Activated CD4-positive, CD25-positive, alpha-beta regulatory T cell treated with anti-CD3 and anti-CD28 coated beads, Interleukin-2, amount 50 U/mL, for 16 hours (primary cell): ENCODE measurements at regions not wholly inside any gene's neighbourhood (a gene's known extent, or its start where the extent isn't known, plus 50 kb on each side); places are given as distances from the start of the nearest gene placed in this dataset.

ENCODE experiments used
- DNase-seq: peaks from one replicate; pipeline ENCODE4 v3.0.0-alpha.2; 2020; ENCODE audit warnings: low read depth, low spot score

DNA sequence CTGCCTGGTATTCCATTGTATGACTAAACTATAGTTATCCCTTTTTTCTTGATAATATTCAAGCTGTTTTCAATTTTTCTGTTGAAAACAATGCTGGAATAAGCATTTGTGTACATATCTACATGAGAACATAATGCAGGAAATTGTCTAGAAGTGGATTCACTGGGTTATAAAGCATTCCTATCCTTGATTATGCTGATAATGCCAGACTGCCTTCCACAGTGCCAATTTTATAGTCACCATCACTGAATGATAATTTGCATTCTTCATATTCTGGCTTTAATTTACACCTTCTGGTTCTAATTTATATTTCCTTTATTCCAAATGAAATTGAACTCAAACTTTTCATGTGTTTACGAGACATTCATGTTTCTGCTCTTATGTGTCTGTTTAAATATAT, 651.0 kb upstream of the PLXNA2 start:
- DNase-seq, result no peak

DNA sequence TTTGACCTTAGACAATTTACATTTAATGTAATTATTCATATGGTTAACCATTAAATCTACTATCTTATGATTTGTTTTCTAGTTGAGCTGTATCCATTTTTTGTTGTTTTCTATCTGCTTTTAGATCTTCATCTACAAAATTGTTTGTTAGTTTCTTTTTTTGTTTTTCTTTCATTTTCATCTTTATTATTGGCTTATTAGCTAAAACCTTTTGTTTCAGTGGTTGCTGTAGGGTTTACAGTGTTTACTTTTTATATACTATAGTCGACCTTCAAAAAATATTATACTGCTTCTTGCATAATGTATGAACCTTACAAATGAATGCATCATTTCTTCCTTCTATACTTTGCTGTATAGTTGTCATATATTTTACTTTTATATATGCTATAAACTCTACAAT, 651.6 kb upstream of the PLXNA2 start:
- DNase-seq, result no peak

DNA sequence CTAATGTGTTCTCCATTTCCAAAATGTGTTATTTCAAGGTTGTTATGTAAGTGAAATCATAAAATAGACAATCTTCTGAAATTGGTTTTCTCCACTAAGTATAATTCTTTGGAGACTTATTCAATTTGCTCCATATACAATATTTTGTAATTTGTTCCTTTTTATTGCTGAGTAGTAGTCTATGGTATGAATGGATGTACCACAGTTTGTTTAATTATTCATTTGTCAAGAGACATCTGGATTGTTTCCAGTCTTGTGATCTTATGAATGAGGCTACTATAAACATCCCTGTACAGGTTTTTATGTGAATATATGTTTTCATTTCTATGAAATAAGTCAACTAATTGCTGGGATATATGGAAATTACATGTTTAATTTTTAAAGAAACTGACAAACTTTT, 652.6 kb upstream of the PLXNA2 start:
- DNase-seq, result no peak

DNA sequence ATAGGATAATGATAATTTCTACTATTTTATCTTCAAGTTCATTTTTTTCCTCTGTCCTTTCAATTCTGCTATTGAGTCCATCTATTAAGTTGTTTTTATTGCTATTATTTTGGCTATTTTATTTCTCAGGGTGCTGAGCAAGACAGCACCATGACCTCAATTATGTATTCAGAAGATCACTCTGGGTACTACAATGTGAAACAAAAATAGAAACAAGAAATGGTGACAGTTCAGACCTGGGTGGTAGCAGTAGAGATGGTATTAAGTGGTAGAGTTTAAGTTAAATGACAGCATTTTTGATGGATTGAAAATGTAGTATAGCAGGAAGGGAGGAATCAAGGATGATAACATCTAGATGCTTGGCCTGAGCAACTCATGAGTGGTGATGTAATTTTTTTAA, 655.3 kb upstream of the PLXNA2 start:
- no peak for DNase-seq

DNA sequence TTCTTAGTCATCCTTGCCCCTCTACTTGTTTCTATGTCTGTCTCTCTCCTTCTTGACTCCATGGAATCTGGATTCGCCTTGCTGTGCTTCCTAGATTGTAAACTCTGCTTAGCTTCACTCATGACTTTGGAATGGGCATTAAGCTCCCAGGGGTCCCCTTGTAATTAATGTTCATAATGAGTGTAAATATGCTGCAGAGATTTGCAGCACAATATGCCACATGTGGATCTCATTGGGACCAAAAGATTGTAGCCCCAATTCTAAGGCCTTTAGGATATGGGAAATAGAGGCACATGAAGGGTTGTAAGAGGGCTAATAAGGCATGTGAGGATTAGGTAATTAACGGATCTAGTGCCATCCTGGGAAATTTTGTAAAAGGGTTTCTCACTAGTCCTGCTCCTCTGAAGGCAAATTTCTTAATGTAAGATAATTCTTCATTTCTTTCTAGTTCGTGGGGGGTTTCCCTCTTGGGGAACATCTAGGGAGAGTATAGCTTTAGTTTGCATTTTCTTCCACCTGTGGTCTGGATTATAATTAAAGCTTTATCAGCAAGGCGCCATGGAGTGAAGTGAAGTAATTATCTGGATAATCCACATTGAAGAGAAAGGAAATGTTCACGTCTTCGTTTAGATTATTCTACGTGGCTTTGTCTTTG, 659.2 kb upstream of the PLXNA2 start:
- no peak for DNase-seq

DNA sequence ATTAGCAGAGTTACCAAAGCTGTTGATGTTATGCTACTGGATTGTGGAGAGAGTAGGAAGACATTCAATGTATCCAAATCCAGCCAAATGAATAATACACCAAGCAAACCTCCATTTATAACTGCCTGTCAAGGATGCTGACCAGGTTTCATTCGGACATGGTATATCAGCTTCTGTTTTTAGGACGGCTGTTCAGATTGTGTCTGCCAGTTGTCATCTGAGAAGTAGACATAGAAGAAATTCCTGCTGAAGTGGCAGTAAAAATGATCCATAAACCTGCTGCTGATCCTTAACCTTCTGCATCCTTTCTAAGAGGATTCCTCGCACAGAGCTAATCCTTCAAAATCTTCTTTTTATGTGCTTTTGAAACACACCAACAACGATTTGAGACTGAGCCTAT, 663.6 kb upstream of the PLXNA2 start:
- DNase-seq, result no peak

DNA sequence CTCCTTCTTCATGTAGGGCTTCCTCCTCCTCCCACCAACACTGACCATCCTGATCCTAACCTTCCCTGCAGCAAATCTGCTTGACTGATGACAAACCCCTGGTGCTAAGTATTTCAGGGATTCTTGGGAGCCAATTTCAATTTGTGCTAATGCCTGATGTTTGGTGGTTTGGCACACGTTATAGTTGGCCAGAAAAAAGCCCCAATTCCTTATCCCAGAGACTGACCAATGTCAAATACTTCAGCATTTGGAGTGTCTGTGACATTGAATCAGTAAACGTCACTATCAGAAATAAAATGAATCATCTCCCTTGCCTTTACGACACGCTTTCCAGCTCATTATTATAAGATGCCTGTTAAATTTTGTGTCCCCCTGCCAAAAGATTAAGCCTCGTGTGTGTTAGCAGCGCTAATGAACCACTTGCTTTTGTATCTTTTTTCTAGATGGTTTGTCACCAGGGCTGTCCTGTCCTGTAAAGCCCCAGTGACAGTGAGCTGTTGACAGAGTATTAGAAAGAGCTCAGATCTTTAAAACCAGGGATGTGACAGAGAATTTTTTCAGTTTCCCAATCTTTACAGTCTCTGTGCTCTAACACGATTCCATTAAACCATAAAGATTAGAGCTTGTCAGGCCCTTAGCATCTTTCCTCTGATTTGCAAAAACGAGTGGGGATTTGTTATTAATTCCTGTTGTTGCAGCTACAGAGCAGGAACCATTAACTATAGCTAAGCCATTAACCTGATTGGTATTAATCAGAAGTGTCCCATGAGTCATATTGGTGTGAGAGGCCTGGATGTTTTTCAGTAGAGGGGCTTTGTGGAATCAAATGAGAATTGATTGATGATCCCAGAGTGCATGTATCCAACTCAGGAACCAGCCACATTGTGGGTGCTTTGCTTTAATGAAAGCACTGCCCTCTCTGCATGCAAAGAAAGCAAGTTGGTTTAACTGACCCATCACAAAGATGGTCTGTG, 665.1 kb upstream of the PLXNA2 start:
- DNase-seq, result no peak

DNA sequence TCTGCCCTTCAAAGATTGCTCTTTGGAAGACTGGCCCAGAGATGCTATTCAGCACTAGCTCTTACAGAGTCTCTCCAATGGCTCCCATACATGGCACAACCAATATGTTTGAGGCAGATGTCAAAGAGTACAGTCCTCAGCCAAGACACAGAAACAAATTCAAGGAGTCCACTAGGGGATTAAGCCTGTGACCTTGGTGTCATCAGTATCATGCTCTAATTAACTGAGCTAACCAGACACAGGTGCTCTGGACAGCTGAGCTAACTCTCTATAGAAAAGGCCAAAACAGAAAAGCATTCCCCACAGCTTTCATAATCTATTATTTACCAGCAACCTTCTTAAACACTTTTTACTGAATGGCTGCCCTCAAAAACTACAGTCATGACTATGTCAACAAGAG, 666.0 kb upstream of the PLXNA2 start:
- no peak for DNase-seq

DNA sequence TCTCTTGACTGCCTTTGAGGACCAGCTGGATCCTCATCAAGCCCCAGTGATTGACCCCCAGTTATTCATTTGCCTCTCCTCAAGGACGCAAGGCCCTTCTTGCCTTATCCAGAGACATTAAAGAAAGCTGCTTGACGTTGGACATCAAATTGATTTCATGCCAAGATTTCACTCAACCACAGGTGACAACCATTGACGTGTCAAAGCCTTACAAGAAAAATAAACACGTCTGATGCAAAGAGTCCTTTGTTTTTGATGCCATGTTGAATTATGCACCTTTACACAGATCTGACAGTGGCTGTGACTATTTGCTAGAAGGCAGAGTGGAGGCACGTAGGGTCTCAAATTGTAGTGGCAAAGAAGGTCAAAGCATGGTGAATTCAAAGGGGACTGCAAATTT, 666.2 kb upstream of the CAMK1G start:
- no peak for DNase-seq

DNA sequence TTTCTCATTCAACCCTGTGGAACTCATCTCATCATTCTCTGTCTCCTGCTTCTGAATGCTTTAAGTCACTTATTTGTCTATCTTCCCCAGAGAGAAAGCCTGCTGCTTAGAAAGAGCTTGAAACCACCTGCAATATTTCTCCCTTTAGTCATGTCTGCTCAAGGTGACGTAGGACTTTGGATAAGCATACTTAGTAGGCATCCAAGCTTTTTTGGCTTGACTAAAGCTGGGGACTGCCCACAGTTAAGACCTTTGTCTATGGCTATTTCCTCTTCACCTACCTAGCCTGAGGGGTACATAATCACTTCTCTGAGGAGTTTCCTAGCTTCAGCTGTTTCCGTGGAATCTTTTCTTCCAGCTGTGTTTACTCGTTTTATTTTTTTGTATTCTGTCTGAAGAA, 665.8 kb upstream of the CAMK1G start:
- no peak for DNase-seq

DNA sequence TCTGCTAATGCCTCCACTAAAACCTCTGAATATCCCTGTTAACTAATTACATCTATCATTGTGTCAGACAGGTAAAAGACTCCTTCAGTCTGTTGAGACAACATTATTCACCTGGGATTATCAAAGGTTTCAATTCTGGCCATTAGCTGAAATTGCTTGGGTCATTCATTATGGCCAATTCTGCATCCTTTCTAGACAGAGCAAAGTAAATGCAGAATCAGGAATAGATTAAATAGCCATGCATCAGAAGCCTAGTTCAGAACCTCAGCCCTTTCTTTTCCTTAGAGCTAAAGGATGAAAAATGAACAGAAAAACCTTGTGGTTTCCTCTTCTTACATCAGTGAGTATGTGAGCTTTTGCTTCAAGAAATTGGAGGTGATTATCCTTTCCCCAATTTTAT, 665.4 kb upstream of the CAMK1G start:
- no peak for DNase-seq

DNA sequence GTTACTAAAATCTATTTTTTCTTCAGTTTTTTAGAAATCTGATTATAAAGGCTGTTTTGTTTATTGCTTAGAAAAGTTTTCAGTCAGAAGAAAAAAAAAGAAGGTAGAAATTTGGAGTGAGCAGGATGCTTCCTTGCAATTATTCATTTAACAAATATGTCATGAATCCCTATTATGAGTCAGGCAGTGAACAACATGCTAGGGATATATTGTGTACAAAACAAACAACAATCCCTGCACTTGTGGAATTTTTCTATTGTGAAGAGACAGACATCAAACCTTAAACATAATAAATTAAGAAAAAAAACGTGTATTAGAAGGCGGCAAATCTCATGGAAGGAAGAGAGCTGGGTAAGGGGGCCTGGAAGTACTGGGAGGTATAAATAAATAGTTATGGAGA, 664.1 kb upstream of the CAMK1G start:
- no peak for DNase-seq

DNA sequence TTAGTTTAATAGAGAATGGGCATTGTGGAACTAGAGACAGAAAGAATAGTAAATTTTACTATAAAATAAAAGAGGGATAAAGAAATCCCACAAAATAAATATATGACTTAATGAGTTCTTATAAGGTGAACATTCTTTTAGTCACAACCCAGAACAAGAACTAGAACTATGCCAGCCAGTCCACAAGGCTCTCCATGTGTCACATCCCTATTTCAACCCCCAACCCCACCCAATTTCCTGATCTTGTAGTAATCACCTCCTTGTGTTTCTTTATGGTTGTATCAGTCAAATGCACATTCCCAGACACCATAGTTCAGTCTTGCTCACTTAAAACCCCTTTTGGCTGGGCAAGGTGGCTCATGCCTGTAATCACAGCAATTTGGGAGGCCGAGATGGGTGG, 662.3 kb upstream of the CAMK1G start:
- DNase-seq, result no peak

DNA sequence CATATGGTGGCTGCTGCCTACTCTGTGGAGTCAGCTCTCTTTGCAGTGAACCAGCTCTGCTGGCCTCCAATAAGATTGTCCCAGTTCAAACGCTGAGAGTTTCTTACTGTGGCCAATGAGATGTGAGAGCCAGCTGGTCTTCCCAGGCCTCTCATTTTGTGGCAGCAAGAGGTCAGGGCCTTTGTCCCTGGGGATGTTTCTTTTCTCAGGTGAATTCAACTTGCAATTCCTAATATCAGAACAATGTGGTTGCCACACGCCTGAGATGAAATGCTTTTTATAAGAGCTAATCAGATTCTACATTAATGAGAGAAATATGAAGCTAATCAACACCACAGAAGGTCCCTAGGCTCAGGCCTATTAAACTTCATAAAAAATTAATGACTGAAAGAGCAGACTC, 660.1 kb upstream of the CAMK1G start:
- DNase-seq, result no peak

DNA sequence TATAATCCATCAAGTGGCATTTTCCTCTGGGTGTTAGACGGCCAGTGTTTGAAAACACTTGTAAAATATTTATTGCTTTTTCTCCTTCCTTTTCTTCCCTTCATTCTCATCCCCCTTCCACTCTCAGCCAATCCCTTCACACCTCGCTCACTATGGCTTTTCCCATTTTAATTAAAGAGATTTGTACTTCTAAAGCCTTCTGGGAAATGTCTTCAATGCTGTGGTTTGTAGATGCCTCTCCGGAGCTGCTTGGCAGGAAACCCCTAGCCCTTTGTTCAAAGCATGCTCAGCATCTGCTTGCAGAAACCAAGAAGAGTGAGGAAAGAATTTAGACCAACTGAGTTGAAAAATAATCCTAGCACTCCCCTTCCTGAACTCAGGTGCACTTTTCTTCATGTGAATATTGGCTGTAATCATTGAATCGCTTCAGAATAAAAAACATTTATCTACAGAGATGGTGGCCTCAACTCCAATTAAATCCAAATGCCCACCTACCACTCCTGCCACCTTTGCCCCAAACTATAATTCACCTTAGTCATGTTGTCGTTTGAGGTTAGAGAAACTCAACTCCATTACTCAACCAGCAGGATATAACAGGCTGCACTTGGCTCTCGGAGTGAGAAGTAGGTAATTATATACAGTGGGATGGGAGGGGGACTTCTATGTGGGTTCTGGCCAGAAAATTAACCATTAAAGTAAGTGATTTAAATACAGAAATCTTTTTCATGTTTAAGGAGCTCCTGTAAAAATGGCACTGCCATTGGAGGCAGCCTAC, 659.4 kb upstream of the CAMK1G start:
- no peak for DNase-seq

DNA sequence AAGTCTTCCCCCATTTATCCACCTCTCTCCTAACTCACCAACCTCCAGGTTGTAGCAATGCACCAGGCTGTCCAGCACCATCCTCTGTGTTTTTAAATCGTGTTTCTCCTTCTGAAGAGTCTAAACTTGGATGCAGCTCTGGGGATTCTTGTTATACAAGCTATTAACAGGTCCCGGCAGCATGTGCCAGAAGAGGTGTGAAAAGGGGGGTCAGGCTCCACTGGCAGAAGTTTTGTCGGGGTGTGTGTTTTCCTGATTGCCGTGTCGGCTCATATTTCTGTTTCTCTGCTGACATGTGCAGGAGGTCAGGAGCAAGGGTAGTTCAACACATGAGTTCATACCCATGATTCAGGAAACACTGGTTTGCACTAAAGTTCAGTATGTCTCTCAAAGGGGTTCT, 658.6 kb upstream of the CAMK1G start:
- no peak for DNase-seq

DNA sequence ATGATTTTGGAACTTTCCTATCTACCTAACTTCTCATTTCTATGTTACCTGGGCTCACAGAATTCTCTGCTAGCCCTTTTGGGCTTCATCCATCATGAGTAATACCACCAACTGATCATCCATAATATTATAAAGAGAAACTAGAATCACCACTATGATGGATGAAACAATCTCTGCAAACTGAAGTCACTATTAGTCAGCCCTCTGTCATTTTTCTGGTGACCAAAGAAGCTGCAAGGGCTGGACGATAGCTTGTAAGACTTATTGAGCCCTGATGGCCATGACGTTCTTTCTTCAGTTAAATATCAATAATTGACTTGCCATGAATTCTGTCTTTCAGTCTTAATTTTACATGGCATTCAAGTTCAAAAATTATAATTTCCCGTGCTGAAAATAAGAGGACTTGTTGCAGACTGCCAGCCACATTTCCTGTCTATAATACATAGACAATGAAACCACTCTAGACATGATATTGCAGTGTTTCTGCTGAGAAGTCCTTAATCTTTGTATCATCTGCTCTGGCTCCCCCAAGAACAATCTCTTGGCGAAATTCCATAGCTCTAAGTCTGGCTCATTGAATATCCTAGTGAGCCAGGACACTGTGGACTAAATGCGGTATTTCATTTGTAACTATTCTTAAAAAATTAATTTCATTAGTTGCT, 655.0 kb upstream of the CAMK1G start:
- DNase-seq, result no peak

DNA sequence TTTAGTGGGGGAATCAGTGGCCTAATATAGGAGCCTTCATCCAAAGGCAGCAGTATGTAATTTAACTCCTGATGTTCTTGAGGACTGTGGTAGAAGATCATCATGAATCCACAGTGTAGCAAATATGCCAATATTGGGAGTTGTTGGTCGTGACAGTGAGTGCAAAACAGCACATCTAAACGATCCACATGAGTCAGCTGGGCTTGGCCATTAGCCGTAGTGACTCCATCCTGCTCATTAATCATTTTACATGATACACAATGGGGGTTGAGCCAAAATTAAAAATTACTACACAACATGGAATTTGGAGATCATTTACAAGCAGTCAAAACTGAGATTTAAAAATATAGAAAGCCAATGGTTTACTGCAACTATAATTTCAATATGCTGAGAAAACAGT, 653.9 kb upstream of the CAMK1G start:
- no peak for DNase-seq

DNA sequence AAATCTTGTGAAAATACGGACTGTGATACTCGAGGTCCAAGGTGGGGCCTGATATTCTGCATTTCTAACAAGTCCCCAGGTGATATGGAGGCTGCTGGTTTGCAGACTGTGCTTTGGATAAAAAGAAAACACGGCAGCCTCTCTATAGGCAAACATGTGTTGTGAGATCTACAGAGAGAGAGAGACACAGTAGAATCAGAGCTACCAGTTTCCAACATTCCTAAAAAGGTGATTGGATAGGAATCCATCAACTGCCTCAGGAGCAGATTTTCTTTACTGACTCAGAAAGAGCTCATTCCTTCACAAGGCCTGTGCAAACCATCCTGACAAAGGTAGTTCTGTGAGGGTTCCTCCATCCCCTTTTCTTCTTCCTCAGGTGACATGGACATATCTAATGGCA, 651.6 kb upstream of the CAMK1G start:
- DNase-seq, result no peak

DNA sequence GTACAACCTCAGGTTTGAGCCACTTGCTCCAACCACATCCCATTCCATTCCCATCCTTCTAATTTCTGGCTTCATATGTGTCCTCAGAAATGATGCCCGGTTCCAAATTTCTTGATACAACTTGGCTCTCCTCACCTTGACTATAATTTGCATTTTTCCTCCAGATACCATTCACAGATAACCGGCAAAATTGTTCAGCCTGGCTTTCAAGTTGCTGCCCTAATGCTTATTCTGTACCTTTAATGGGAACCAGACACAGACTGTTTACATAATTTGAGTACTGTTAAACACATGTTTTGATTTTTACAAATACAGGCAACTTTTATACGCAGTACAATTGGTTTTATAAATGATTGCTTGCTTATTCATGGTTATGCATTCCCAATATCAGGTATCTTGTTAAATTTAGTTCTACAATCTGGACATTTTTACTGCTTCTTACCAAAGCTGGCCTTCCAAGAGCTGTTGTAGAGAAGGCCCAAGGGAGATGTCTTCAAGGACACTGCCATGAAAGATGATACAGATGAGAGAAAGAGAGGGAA, 649.5 kb upstream of the CAMK1G start:
- no peak for DNase-seq

DNA sequence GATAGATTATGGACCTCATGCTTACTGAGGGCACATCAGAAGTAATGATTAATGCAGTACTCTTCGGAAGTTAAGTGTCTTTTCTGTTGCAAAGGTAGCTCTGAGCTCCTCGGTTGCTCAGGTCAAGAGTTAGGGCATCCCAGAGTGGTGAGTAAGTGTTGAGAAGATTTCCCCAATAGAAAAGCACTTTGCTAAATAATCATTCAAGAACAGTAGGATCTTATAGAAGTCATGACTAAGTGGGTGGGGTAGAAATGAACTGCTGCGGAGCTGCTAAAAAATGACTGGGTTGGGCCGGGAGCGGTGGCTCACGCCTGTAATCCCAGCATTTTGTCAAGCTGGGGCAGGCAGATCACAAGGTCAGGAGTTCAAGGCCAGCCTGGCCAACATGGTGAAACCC, 648.6 kb upstream of the CAMK1G start:
- no peak for DNase-seq
